ENCODE measurements at regions not wholly inside any gene's neighbourhood (a gene's known extent, or its start where the extent isn't known, plus 50 kb on each side); places are given as distances from the start of the nearest gene placed in this dataset.
A peak's percentile ranks its signal among the peaks of the same experiment; 100 is the strongest.

GRCh38 chr2:65660340-65660739 lies 227.9 kb upstream of the SPRED2 start:
- Histone ChIP-seq H3K9me3 (ENCODE audit: severe bottlenecking) (no peaks in the 10 kb centered on the region), H3K4me3 (ENCODE audit: severe bottlenecking) (no peak overlapping the region), H3K27ac (ENCODE audit: poor library complexity, severe bottlenecking) (no peak overlapping the region), H3K27me3 (ENCODE audit: insufficient read depth, poor library complexity, severe bottlenecking) (no peaks in the 10 kb centered on the region), H3K4me1 (ENCODE audit: insufficient read depth, poor library complexity, severe bottlenecking) (peaks cover 16% of the 10 kb centered on the region), H3K36me3 (ENCODE audit: low read depth) (no peaks in the 10 kb centered on the region)
- ATAC-seq (ENCODE audit: low read depth): no peak
- DNase-seq (ENCODE audit: low spot score): no peak
- no peak for TF ChIP-seq CTCF (IDR thresholded peaks at IDR 0.05; ENCODE audit: poor library complexity, severe bottlenecking)

- Histone ChIP-seq H3K9me3 (ENCODE audit: severe bottlenecking) (no peaks in the 10 kb centered on the region), H3K36me3 (ENCODE audit: low read depth) (no peaks in the 10 kb centered on the region), H3K4me1 (ENCODE audit: insufficient read depth, poor library complexity, severe bottlenecking) (peaks cover 16% of the 10 kb centered on the region), H3K27ac (ENCODE audit: poor library complexity, severe bottlenecking) (no peak overlapping the region), H3K4me3 (ENCODE audit: severe bottlenecking) (no peak overlapping the region), H3K27me3 (ENCODE audit: insufficient read depth, poor library complexity, severe bottlenecking) (no peaks in the 10 kb centered on the region)
- no peak for DNase-seq (ENCODE audit: low spot score)
- ATAC-seq (ENCODE audit: low read depth): peak; percentile 43
- TF ChIP-seq CTCF (IDR thresholded peaks at IDR 0.05; ENCODE audit: poor library complexity, severe bottlenecking): no peak
Observed at GRCh38 chr2:65658881-65659280, 226.5 kb upstream of the SPRED2 start.

- Histone ChIP-seq H3K4me1 (ENCODE audit: insufficient read depth, poor library complexity, severe bottlenecking) (peaks cover 14% of the 10 kb centered on the region), H3K27me3 (ENCODE audit: insufficient read depth, poor library complexity, severe bottlenecking) (no peaks in the 10 kb centered on the region), H3K27ac (ENCODE audit: poor library complexity, severe bottlenecking) (no peak overlapping the region), H3K4me3 (ENCODE audit: severe bottlenecking) (no peak overlapping the region), H3K36me3 (ENCODE audit: low read depth) (no peaks in the 10 kb centered on the region), H3K9me3 (ENCODE audit: severe bottlenecking) (no peaks in the 10 kb centered on the region)
- no peak for TF ChIP-seq CTCF (IDR thresholded peaks at IDR 0.05; ENCODE audit: poor library complexity, severe bottlenecking)
- ATAC-seq (ENCODE audit: low read depth) (no peak), DNase-seq (ENCODE audit: low spot score) (no peak)
Observed at GRCh38 chr2:65658266-65658665, 225.9 kb upstream of the SPRED2 start.

GRCh38 chr2:65656160-65656718 lies 223.8 kb upstream of the SPRED2 start:
- Histone ChIP-seq H3K36me3 (ENCODE audit: low read depth) (no peaks in the 10 kb centered on the region), H3K4me1 (ENCODE audit: insufficient read depth, poor library complexity, severe bottlenecking) (no peaks in the 10 kb centered on the region), H3K27ac (ENCODE audit: poor library complexity, severe bottlenecking) (no peak overlapping the region), H3K4me3 (ENCODE audit: severe bottlenecking) (no peak overlapping the region), H3K27me3 (ENCODE audit: insufficient read depth, poor library complexity, severe bottlenecking) (no peaks in the 10 kb centered on the region), H3K9me3 (ENCODE audit: severe bottlenecking) (no peaks in the 10 kb centered on the region)
- ATAC-seq (ENCODE audit: low read depth) (no peak), DNase-seq (ENCODE audit: low spot score) (no peak)
- TF ChIP-seq CTCF (IDR thresholded peaks at IDR 0.05; ENCODE audit: poor library complexity, severe bottlenecking): no peak

DNA sequence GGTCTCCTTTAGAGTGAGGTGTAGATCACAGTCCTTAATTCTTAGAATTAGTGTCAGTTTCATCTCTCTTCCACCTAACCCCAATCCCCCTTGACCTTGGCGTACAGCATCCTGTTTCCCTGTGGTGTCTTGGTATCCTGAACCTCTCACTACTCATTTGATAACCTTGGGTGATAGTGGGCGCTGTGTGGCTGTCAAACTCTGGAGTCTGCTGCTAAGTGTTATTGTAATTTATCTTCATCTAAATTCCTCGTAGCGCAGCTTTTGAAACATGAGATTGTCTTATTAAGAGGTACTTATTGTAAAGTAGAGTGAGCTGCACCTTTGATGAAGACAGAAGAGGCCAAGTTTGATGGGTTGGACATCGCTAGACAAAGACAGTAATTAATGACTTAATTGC lies 222.6 kb upstream of the SPRED2 start:
- ATAC-seq (ENCODE audit: low read depth) (no peak), DNase-seq (ENCODE audit: low spot score) (no peak)
- Histone ChIP-seq H3K27me3 (ENCODE audit: insufficient read depth, poor library complexity, severe bottlenecking) (no peaks in the 10 kb centered on the region), H3K27ac (ENCODE audit: poor library complexity, severe bottlenecking) (no peak overlapping the region), H3K4me3 (ENCODE audit: severe bottlenecking) (no peak overlapping the region), H3K4me1 (ENCODE audit: insufficient read depth, poor library complexity, severe bottlenecking) (no peaks in the 10 kb centered on the region), H3K36me3 (ENCODE audit: low read depth) (no peaks in the 10 kb centered on the region), H3K9me3 (ENCODE audit: severe bottlenecking) (no peaks in the 10 kb centered on the region)
- no peak for TF ChIP-seq CTCF (IDR thresholded peaks at IDR 0.05; ENCODE audit: poor library complexity, severe bottlenecking)

Measured in RWPE2 (cell line).